Fibroblast of mammary gland (primary cell): ENCODE measurements at regions not wholly inside any gene's neighbourhood (a gene's known extent, or its start where the extent isn't known, plus 50 kb on each side); places are given as distances from the start of the nearest gene placed in this dataset.

Experiments
- DNase-seq: peaks from one replicate; pipeline ENCODE4 v3.0.0-alpha.2; 2010; ENCODE audit warnings: low read depth
- H3K4me3 ChIP-seq: 2 replicates; pipeline ENCODE4 v1.5.1; 2011; ENCODE audit warnings: low read depth, mild to moderate bottlenecking, low read length, moderate library complexity; ENCODE audit not compliant: control insufficient read depth
- TF ChIP-seq, protein P1 (sequence below): conservative IDR thresholded peaks from 2 replicates; pipeline ENCODE4 v1.5.1; 2011; ENCODE audit warnings: low read depth, low read length, inconsistent platforms; ENCODE audit not compliant: control insufficient read depth, insufficient read depth

DNA sequence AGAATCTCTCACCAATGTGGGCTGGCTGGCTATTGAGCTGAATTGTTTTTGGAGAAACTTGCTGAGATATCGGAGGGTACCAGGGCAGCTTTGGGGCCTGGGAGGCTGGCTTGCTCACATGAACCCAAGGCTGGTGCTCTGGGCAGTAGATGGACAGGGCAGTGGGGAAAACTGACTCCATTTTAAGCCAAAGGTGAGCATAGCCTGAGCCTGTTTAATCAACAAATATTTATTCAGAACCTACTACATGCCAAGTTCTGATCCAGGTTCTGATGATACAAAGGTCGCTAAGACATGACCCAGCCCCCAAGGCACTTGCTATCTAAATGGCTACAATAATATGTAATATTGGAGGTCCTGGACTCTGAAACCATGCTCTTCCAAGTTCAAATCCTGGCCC, 86.6 kb downstream of the BUB3 start:
- TF ChIP-seq, protein P1, sequence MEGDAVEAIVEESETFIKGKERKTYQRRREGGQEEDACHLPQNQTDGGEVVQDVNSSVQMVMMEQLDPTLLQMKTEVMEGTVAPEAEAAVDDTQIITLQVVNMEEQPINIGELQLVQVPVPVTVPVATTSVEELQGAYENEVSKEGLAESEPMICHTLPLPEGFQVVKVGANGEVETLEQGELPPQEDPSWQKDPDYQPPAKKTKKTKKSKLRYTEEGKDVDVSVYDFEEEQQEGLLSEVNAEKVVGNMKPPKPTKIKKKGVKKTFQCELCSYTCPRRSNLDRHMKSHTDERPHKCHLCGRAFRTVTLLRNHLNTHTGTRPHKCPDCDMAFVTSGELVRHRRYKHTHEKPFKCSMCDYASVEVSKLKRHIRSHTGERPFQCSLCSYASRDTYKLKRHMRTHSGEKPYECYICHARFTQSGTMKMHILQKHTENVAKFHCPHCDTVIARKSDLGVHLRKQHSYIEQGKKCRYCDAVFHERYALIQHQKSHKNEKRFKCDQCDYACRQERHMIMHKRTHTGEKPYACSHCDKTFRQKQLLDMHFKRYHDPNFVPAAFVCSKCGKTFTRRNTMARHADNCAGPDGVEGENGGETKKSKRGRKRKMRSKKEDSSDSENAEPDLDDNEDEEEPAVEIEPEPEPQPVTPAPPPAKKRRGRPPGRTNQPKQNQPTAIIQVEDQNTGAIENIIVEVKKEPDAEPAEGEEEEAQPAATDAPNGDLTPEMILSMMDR: no peak
- no peak for DNase-seq
- no peak overlapping the region for H3K4me3 ChIP-seq

DNA sequence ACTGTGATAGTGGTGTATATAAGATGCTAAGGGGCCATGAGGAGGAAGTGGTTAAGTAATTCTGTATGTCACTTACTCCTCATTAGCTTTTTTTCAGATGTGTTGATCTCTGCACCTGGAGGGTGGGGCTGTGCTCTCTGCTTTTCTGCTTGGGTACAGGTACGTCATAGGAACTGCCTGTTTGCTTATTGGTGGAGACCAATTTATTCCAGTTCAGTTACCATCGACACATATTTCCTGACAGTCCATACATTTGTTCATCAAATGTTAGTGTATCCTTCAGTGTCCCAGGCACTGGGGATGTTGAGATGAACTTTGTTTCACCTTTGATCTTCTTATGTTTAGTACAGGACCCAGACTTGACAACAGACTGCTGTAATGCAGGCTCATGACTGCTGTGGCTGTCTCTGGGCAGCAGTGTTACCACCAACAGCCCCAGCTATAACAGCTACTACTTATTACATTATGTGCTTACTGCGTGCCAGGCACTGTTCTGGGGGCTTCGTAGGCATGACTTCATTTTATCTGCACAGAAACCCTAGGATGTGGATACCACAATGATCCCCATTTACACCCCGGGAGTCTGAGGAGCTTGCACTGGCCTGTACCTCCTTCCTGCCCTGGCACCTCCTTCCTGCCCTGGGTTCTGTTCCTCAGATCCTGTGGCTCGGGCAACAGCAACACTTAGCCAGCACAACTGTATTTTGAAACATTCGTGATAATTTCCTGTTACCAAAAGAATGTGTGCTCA, 87.4 kb downstream of the BUB3 start:
- TF ChIP-seq, protein P1: no peak
- H3K4me3 ChIP-seq: no peak overlapping the region
- no peak for DNase-seq

DNA sequence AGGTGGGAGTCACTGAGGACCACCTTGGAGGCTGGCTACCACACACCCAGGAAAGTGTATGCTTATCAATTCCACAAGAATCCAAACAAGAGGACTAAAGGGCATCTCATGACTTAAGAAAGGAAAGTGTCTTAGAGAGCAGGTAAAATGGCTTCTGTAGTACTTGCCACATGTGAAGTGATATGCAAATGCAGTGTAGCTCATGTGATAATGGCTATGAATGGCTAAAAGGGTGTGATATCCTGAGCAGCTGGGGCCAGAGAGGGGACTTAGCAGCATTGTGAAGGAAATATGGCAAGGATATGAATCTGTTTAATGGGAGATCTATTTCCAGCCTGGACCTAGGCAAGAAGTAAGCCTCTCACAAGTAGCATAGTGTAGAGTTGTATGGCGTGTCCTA, 90.5 kb downstream of the BUB3 start:
- TF ChIP-seq, protein P1: no peak
- H3K4me3 ChIP-seq: no peak overlapping the region
- no peak for DNase-seq

DNA sequence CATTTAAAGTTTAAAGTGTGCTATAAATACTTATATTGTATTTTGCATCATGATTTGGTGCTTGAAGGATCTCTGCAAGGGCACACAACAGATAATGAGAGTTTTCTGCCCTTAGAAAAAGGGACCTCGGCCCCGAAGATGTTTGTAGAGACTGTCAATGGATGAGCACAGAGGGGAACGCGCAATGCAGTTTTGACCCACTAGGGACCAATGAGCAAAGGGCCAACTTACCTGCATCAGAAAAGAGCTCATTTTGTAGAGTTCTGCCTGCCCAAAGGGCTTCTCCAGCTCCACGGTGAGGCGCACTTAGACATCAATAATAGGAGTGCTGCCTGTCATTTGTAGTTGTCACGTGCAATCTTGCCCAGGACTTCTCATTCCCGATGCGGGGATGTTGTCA, 91.1 kb downstream of the BUB3 start:
- TF ChIP-seq, protein P1: no peak
- H3K4me3 ChIP-seq: no peak overlapping the region
- DNase-seq: no peak

DNA sequence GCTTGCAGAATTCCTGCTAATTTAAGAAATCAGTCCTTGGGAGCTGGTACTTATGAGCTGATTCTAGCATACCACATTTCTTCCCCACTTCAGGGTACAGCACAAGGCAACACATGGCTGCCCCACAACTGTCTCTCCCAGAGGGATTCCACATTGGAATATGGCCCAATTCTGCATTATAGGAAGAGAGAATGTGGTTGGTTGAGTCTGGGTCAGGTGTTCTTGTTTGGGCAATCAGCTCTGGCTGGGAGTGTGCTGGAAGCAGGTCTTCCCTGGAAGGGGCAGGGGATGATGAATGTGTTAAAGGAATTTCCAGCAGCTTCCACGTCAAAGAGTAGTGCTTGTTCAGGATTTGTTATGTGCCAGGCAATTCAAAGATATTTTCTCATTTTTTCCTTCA, 95.7 kb downstream of the BUB3 start:
- TF ChIP-seq, protein P1: no peak
- peak; percentile 56 for DNase-seq
- no peak overlapping the region for H3K4me3 ChIP-seq

DNA sequence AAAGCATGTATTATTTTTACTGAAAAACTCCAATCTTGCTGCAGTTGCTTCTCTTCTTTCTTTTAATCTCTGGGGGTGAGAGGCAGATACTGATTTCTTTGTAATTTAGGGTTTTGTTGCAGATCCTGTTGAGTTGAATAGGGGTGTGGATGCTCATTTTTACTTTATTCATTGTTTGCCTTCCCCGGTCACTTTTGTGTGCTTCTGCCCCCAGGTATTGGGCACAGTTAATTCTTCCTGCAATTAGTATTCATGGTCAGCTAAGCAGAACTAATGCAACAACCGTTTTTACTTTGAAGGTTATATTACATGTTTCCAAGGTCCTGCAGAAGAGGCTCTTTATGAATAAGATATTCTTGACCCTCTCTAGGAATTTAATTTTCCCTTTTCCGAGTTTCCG, 96.4 kb downstream of the BUB3 start:
- no peak overlapping the region for H3K4me3 ChIP-seq
- TF ChIP-seq, protein P1: no peak
- DNase-seq: no peak
